CD4-positive, CD25-positive, alpha-beta regulatory T cell (primary cell): ENCODE measurements at regions not wholly inside any gene's neighbourhood (a gene's known extent, or its start where the extent isn't known, plus 50 kb on each side); places are given as distances from the start of the nearest gene placed in this dataset.

Experiments used
- ATAC-seq, 2 donors: fragments of 150-1000 bp; cut with Tn5 transposase; one replicate each; pipeline ENCODE4 v1.10.0; 2021; ENCODE audit warnings: low read depth in 2 of 2, moderate number of reproducible peaks in 2 of 2, moderate library complexity in 1 of 2
- DNase-seq, 3 donors: peaks; one replicate each; pipeline versions ENCODE4 v3.0.0 to v3.0.0-alpha.2; 2012 to 2022; ENCODE audit warnings: mixed read lengths in 1 of 3
- H3K27ac ChIP-seq: one replicate; pipeline ENCODE4 v1.7.0; 2013; ENCODE audit warnings: mild to moderate bottlenecking, low read length; ENCODE audit not compliant: insufficient read depth, poor library complexity, severe bottlenecking
- H3K27me3 ChIP-seq: one replicate; pipeline ENCODE4 v1.7.0; 2013; ENCODE audit warnings: low read length; ENCODE audit not compliant: control insufficient read depth, insufficient read depth
- H3K36me3 ChIP-seq: one replicate; pipeline ENCODE4 v1.7.0; 2013; ENCODE audit warnings: mild to moderate bottlenecking, low read length, moderate library complexity; ENCODE audit not compliant: control insufficient read depth, insufficient read depth
- H3K4me1 ChIP-seq: 2 replicates; pipeline ENCODE4 v1.7.0; 2013; ENCODE audit warnings: mild to moderate bottlenecking, low read length; ENCODE audit not compliant: insufficient read depth, control insufficient read depth, poor library complexity, severe bottlenecking
- H3K4me3 ChIP-seq: one replicate; pipeline ENCODE4 v1.7.0; 2013; ENCODE audit warnings: low read depth, mild to moderate bottlenecking, low read length, moderate library complexity
- H3K9me3 ChIP-seq, 2 experiments: 1 replicate in 1 of 2; 2 replicates in 1 of 2; pipeline ENCODE4 v1.7.0; 2013; ENCODE audit warnings: low read length in 2 of 2, mild to moderate bottlenecking in 1 of 2, moderate library complexity in 1 of 2; ENCODE audit not compliant: control insufficient read depth in 2 of 2
- H3K27ac Mint-ChIP-seq, 3 donors: one replicate each; pipeline ENCODE4 v1.8.0; 2020 to 2022; ENCODE audit warnings: mild to moderate bottlenecking in 3 of 3, mixed read lengths in 3 of 3, moderate library complexity in 2 of 3
- H3K27me3 Mint-ChIP-seq: one replicate; pipeline ENCODE4 v1.8.0; 2022; ENCODE audit warnings: mild to moderate bottlenecking, mixed read lengths
- H3K36me3 Mint-ChIP-seq: one replicate; pipeline ENCODE4 v1.8.0; 2020; ENCODE audit warnings: mixed read lengths
- H3K4me1 Mint-ChIP-seq, 4 donors: one replicate each; pipeline ENCODE4 v1.8.0; 2020 to 2022; ENCODE audit warnings: mixed read lengths in 4 of 4, mild to moderate bottlenecking in 1 of 4
- H3K4me3 Mint-ChIP-seq, 4 donors: one replicate each; pipeline ENCODE4 v1.8.0; 2020 to 2022; ENCODE audit warnings: mild to moderate bottlenecking in 4 of 4, mixed read lengths in 4 of 4, moderate library complexity in 3 of 4
- H3K9me3 Mint-ChIP-seq, 7 donors: one replicate each; pipeline ENCODE4 v1.8.0; 2020 to 2022; ENCODE audit warnings: mixed read lengths in 7 of 7, mild to moderate bottlenecking in 3 of 7, moderate library complexity in 2 of 7

GRCh38 chr3:30199096-30199759 is 407.2 kb upstream of the TGFBR2 start:
- Mint-ChIP-seq H3K4me1 (peaks cover 0 to 7% (median under 1%) of the 10 kb centered on the region in 4 donors), H3K27ac (no peak overlapping the region), H3K36me3 (no peaks in the 10 kb centered on the region), H3K27me3 (no peaks in the 10 kb centered on the region), H3K4me3 (no peak overlapping the region), H3K9me3 (peaks cover 0 to 3% (median 0%) of the 10 kb centered on the region in 7 donors)
- H3K36me3 ChIP-seq: no peaks in the 10 kb centered on the region
- H3K27ac ChIP-seq: no peak overlapping the region
- no peaks in the 10 kb centered on the region for H3K9me3 ChIP-seq
- DNase-seq (peak; percentile 35 to 63 (median 59)), ATAC-seq (no peak)
- H3K27me3 ChIP-seq: peaks cover 4% of the 10 kb centered on the region
- H3K4me1 ChIP-seq: no peaks in the 10 kb centered on the region
- H3K4me3 ChIP-seq: no peak overlapping the region

GRCh38 chr3:30199855-30200254 is 406.5 kb upstream of the TGFBR2 start:
- no peak overlapping the region for H3K27ac ChIP-seq
- H3K4me3 Mint-ChIP-seq: no peak overlapping the region
- no peak for ATAC-seq
- H3K4me1 Mint-ChIP-seq: peaks cover 0 to 7% (median under 1%) of the 10 kb centered on the region in 4 donors
- H3K9me3 ChIP-seq: no peaks in the 10 kb centered on the region
- H3K36me3 ChIP-seq: no peaks in the 10 kb centered on the region
- H3K4me3 ChIP-seq: no peak overlapping the region
- H3K27me3 ChIP-seq: peaks cover 6% of the 10 kb centered on the region
- H3K27me3 Mint-ChIP-seq: no peaks in the 10 kb centered on the region
- no peaks in the 10 kb centered on the region for H3K4me1 ChIP-seq
- H3K27ac Mint-ChIP-seq: no peak overlapping the region
- H3K36me3 Mint-ChIP-seq: no peaks in the 10 kb centered on the region
- peaks cover 0 to 3% (median 0%) of the 10 kb centered on the region in 7 donors for H3K9me3 Mint-ChIP-seq
- DNase-seq: no peak

- Histone ChIP-seq H3K4me3 (no peak overlapping the region), H3K27ac (no peak overlapping the region), H3K36me3 (no peaks in the 10 kb centered on the region), H3K27me3 (peaks cover 4% of the 10 kb centered on the region), H3K9me3 (no peaks in the 10 kb centered on the region), H3K4me1 (no peaks in the 10 kb centered on the region)
- H3K9me3 Mint-ChIP-seq: peaks cover 0 to 3% (median 0%) of the 10 kb centered on the region in 7 donors
- no peak overlapping the region for H3K4me3 Mint-ChIP-seq
- peak overlapping the region in 1 of 3 donors; percentile 22 for H3K27ac Mint-ChIP-seq
- H3K27me3 Mint-ChIP-seq: peaks cover 4% of the 10 kb centered on the region
- ATAC-seq (no peak), DNase-seq (no peak)
- no peaks in the 10 kb centered on the region for H3K36me3 Mint-ChIP-seq
- peaks cover 0 to 13% (median 10%) of the 10 kb centered on the region in 4 donors for H3K4me1 Mint-ChIP-seq
Observed at GRCh38 chr3:30201715-30202114, 404.7 kb upstream of the TGFBR2 start.

GRCh38 chr3:30203301-30203700 is 403.1 kb upstream of the TGFBR2 start:
- peaks cover 0 to 15% (median 11%) of the 10 kb centered on the region in 4 donors for H3K4me1 Mint-ChIP-seq
- H3K4me3 ChIP-seq: no peak overlapping the region
- no peaks in the 10 kb centered on the region for H3K36me3 ChIP-seq
- peaks cover 0 to 3% (median 0%) of the 10 kb centered on the region in 7 donors for H3K9me3 Mint-ChIP-seq
- H3K27me3 Mint-ChIP-seq: peaks cover 4% of the 10 kb centered on the region
- ATAC-seq (no peak), DNase-seq (no peak)
- H3K27ac ChIP-seq: no peak overlapping the region
- peaks cover 4% of the 10 kb centered on the region for H3K27me3 ChIP-seq
- H3K9me3 ChIP-seq: no peaks in the 10 kb centered on the region
- H3K36me3 Mint-ChIP-seq: no peaks in the 10 kb centered on the region
- H3K4me3 Mint-ChIP-seq: no peak overlapping the region
- no peak overlapping the region for H3K27ac Mint-ChIP-seq
- no peaks in the 10 kb centered on the region for H3K4me1 ChIP-seq

GRCh38 chr3:30204126-30204525 is 402.3 kb upstream of the TGFBR2 start:
- Mint-ChIP-seq H3K9me3 (peaks cover 0 to 3% (median 0%) of the 10 kb centered on the region in 7 donors), H3K27me3 (peaks cover 4% of the 10 kb centered on the region), H3K36me3 (no peaks in the 10 kb centered on the region), H3K27ac (no peak overlapping the region), H3K4me3 (no peak overlapping the region), H3K4me1 (peaks cover 0 to 15% (median 10%) of the 10 kb centered on the region in 4 donors)
- Histone ChIP-seq H3K27ac (no peak overlapping the region), H3K9me3 (no peaks in the 10 kb centered on the region), H3K36me3 (no peaks in the 10 kb centered on the region), H3K4me3 (no peak overlapping the region), H3K4me1 (no peaks in the 10 kb centered on the region), H3K27me3 (peaks cover 4% of the 10 kb centered on the region)
- DNase-seq (no peak), ATAC-seq (no peak)

DNA sequence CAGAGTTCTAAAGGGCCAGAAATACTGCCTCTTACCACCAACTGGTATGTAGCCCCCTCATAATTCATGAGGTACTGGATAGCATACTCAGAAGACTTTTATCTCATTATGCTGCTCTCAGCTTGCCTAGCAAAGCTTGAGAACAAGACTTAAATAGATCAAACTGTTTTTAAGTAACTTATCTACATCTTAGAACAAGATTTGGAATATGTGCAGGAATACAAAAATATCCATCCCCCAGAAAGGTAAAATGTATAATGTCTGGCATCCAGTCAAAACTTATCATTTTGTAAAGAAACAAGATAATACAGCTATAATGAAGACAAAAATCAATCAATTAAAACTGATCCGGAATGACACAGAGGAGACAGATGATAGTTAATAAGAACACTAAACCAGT is 400.4 kb upstream of the TGFBR2 start:
- Histone ChIP-seq H3K9me3 (no peaks in the 10 kb centered on the region), H3K27ac (no peak overlapping the region), H3K36me3 (no peaks in the 10 kb centered on the region), H3K4me1 (no peaks in the 10 kb centered on the region), H3K27me3 (peaks cover 2% of the 10 kb centered on the region), H3K4me3 (no peak overlapping the region)
- Mint-ChIP-seq H3K27me3 (peaks cover 4% of the 10 kb centered on the region), H3K27ac (no peak overlapping the region), H3K4me3 (peak overlapping the region in 1 of 4 donors; percentile 44), H3K36me3 (no peaks in the 10 kb centered on the region), H3K4me1 (peaks cover 0 to 20% (median 9%) of the 10 kb centered on the region in 4 donors), H3K9me3 (peaks cover 0 to 3% (median 0%) of the 10 kb centered on the region in 7 donors)
- DNase-seq (no peak), ATAC-seq (no peak)

DNA sequence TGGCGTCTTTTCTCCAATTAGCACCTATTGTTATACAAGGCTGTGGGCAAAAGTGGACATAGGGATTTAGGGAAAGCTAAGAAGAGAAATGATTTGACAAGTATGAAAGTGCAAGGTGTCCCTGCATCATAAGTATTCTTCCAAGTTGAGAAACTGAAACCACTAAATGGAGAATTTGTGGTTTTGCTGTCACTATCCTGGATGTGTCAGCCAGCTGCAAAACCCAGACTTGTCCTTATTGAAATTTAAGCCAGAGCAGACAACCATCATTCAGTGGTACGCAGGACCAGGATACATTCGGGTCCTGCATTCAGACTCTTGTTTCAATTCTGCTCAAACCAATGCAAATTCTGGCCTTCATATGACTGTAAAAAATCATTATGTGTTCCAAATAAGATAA is 384.8 kb upstream of the TGFBR2 start:
- Mint-ChIP-seq H3K9me3 (peaks cover 0 to 3% (median 1%) of the 10 kb centered on the region in 7 donors), H3K27ac (no peak overlapping the region), H3K4me1 (peaks cover 0 to 6% (median 4%) of the 10 kb centered on the region in 4 donors), H3K4me3 (no peak overlapping the region), H3K36me3 (no peaks in the 10 kb centered on the region), H3K27me3 (peaks cover 10% of the 10 kb centered on the region)
- DNase-seq (peak in 1 of 3 donors; percentile 21), ATAC-seq (no peak)
- Histone ChIP-seq H3K27me3 (no peaks in the 10 kb centered on the region), H3K4me3 (no peak overlapping the region), H3K27ac (no peak overlapping the region), H3K36me3 (no peaks in the 10 kb centered on the region), H3K9me3 (no peaks in the 10 kb centered on the region), H3K4me1 (no peaks in the 10 kb centered on the region)

- peaks cover 0 to 3% (median 0%) of the 10 kb centered on the region in 7 donors for H3K9me3 Mint-ChIP-seq
- no peak overlapping the region for H3K4me3 Mint-ChIP-seq
- peaks cover 0 to 9% (median 5%) of the 10 kb centered on the region in 4 donors for H3K4me1 Mint-ChIP-seq
- DNase-seq: no peak
- Histone ChIP-seq H3K4me3 (no peak overlapping the region), H3K27ac (no peak overlapping the region), H3K27me3 (no peaks in the 10 kb centered on the region), H3K4me1 (no peaks in the 10 kb centered on the region), H3K36me3 (no peaks in the 10 kb centered on the region), H3K9me3 (no peaks in the 10 kb centered on the region)
- no peak for ATAC-seq
- no peaks in the 10 kb centered on the region for H3K36me3 Mint-ChIP-seq
- peaks cover 10% of the 10 kb centered on the region for H3K27me3 Mint-ChIP-seq
- H3K27ac Mint-ChIP-seq: no peak overlapping the region
Observed at GRCh38 chr3:30222441-30222840, 384.0 kb upstream of the TGFBR2 start.
